ENCODE measurements at regions not wholly inside any gene's neighbourhood (a gene's known extent, or its start where the extent isn't known, plus 50 kb on each side); places are given as distances from the start of the nearest gene placed in this dataset.

DNA sequence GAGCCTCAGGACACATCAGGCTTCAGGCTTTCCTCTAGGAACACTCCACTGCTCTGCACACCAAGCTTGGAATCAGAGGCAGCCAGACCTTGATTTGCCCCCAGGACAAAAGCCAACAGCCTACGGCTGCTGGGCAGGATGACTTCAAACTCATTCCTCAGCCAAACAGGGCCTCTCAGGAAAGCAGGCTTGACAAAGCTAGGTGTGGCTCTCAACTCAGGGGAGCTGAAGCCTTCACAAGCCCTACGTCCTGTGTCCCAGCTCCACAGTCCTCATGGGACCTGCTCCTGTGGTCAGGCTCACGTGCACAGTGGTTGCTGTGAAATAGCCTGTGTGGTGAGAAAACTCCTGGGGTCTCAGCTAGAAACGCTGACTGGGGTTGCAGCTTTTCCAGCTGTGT, 398.9 kb upstream of the ZNF507 start:
- no peak for DNase-seq (ENCODE audit: low read depth)

DNA sequence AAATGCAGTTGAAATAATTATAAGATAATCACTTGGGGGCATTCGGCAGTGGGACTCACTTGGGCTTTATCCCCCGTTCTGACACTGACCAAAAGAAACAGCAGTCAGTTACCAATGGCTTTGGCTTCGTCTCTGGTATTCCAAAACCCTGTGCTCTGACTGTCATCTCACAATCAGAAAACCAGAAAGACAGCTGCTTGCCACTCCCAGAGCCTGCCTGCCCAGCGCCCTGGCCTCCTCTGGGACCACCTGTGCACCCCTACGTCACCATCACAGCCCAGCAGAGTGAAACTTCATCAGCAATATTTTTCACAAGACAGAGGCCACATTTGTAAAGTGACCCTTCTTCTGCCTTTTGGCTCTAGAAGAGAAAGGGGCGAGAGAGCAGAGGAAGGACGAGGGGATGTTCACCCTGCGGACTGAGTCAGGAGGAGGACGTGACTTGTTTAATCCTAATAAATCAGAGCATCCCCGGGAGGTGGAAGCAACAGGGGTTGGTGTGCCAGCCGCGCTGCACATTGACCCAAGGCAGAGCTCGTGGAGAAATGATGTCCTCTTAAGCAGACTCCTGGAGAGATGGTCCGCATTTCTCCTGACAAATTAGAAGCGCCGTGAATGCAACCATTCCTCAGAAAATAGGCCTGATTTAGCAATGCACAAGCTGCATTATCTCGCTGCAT, 397.8 kb upstream of the ZNF507 start:
- no peak for DNase-seq (ENCODE audit: low read depth)

DNA sequence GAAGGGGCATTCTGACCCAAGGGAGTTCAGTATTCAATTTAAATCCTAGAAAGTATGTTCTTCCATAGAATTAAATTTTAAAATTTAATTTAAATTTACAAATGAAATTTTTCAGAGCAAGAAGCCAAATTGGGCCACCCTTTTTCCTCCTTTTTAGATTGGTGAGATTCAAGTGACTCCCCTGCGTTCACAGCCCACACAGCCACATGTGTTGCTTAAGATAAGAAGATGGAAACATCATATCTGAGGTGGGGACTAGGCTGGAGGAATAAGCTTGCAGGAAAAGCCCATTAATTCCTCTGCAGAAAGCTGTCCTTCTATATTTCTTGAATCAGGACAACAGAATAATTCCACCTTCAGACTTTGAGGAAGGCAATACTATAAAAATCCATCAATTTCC, 392.7 kb upstream of the ZNF507 start:
- no peak for DNase-seq (ENCODE audit: low read depth)

DNA sequence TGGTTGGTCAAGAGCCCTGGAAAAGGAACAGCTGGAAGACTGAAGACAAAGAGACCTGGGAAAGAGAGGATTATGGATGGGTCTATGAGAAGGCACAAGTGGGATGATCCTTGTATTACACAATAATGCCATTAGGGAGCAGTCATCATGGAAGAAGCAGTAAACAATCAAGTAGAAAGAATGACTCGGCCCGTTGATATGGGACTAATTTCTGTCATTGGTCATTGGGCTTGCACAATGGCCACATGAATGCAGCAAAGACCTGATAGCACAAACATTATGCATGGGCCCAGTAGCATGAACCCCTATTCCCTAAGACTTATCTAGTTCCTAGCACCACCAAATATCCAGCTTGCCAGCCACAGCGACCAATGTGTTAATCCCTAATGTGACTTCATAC, 390.3 kb upstream of the ZNF507 start:
- DNase-seq (ENCODE audit: low read depth), result no peak

DNA sequence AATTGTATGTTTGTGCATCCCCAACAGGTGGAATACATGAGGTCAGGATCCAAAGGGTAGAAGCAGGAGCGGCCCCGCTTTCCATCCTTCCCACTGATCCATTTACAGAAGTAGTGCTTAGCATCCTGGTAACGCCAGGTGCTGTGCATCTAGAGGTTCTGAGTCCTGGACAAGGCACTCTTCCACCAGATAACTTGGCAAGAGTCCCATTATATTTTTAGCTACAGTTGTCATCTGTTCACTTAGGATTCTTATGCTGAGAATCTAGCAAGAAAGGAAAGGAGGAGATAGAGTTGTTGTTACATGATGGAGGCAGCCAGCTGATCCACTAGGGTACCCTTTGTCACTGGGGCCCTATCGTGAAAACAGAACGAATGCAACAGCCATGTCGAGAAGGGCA, 389.5 kb upstream of the ZNF507 start:
- DNase-seq (ENCODE audit: low read depth), result no peak

DNA sequence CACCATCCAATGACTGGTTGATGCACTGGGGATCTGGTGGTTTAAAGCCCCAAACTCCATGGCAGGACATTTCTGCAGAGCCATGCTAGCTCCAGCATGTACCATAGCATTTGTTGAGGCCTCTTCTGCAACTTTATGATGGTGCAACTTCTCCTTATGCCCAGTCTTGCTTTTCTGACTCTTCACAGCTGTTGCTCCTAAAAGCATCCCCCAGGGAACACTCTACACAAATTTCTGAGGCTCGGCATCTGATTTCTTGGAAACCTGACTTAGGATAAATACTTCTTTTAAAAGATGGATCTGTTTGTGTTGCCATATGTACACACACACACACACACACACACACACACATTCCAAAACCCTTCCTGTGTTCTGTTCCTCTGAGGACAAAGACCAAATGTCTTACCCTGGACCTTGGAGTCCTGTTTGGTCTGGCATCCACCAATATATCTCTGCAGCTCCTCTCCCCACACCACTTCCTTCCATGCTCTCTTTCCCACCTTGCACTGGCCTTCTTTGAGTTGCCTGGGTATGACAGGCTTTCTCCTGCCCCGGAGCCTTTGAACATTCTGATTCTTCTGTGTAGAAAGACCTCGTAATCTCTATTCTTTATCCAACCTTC, 388.5 kb upstream of the ZNF507 start:
- no peak for DNase-seq (ENCODE audit: low read depth)

DNA sequence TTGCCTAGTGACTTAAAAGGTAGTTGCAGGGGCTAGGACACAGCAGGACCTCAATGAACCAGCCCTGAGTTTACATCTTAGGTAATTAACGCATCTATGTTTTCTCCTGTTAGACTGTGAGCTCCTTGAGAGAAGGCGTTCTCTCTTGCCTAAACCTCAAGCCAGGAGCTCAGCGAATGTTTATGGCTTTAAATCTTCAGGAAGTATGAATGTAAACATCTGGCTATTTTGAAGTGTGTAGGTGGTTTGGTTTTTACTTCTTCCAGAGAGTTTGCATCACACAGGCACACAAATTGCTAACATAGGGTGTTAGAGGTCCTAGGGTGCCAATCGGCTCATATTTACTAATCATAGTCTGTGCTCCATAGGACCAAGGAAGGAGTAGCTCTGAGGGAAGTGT, 387.7 kb upstream of the ZNF507 start:
- DNase-seq (ENCODE audit: low read depth), result no peak

DNA sequence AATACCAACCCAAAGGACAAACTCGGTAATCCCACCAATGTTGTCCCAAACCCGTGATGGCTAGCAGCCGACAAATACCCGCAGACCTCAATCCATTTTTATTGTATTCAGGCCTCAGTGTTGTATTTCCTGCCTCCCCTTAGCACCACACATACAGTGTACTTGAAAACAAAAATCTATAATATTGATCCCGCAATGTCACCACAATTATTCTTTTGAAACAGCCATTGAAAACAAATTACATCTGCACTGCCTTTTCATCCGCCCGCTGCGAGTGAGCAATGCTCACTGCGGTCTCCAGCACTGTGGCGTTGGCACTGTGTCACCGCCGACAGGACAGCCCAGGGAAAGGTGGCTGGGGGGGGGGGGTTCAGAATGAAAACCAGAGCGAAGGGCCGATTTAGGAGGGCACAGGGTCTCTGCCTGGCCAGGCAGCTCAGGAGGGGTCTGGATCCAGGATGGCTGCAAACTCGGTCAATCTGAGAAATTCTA, 385.8 kb upstream of the ZNF507 start:
- no peak for DNase-seq (ENCODE audit: low read depth)

DNA sequence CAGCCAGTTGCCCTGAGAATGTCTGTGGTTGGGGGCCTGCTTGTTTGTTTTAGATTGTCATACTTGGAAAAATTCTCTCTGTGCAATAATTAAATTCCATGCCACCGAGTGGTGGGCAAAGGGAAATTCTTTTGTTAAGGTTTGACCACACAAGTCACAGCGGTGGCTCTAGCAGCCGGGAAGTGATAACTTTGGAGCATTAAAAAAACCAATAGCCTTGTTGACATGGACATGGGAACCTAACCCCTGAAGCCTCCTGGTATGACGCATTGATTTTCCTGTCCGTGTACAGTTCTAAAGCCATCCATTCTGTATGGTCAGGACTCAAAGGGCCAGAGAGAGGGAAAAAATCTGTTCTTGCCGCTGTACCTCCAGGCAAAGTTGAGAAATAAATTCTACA, 384.9 kb upstream of the ZNF507 start:
- no peak for DNase-seq (ENCODE audit: low read depth)

DNA sequence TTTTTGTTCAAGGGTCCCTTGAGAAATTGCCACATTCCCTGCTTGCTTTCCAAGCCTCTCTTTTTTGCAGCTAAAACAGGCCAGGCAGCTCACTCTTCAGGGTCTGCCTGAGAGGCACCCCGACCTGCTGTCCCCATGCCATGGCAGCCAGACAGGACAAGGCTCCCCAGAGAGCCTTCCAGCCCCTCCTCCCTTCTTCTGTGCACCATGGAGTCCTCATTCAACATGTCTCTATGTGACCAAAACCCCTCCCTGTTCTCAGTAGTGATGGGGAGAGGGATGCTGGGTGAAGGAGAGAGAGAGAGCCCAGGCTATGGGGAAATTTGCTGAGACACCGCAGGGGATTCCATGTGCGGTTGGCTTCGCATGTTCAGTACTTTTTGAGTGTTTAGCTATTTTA, 384.2 kb upstream of the ZNF507 start:
- no peak for DNase-seq (ENCODE audit: low read depth)

DNA sequence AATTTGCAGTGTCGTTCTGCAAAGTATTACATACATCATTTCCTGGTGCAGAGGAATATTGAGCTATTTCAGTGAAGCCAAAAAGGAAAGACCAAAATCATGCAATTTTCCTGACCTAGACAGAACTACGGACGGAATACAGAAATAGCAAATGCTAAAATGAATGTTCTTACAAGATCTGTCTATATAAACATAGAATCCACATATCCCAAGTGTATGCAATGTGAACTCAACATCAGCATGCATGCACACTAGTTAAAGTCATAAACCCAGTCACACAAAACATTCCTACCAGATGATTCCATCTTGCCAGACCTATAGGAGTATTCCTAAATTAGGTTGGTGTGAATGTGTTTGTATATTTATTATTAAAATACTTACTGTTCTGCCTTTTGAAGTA, 383.7 kb upstream of the ZNF507 start:
- no peak for DNase-seq (ENCODE audit: low read depth)

DNA sequence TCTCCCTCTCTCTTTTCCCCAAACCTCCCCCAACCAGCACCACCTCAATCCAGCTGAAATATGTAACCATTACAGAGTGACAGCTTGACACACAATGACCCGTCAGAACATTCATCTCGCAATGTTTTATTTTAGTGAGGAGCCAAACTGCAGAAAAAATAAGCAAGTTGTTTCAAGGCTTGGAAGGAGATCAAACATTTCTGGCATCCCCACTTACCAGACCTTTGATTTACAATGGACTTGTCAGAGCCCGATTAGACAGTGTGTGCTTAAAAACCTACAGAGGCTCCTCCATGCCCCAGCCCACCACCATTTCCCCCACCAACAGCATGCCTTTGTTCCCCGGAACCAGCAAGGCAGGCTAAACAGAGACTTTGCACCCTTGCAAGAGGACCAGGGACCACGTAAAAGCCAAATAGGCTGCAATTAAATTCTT, 382.8 kb upstream of the ZNF507 start:
- DNase-seq (ENCODE audit: low read depth), result no peak

DNA sequence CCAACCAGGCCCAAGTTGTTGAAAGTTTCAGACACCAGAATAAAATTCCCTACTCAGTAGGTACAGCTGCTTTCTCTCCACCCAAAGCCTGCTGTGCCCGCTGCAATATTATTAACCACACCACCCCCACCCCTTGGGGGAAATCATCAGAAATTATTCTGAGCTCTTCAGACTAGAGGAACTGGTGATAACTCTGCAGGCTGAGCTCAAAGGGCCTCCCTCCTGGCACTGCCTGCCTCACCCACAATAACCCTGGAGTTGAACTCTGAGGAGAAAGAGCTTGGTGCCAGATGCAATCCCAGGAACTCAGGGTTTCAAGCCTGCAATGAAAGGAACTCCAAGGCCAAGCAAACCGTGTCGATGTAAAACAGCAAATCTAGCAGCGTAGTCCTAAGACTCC, 381.7 kb upstream of the ZNF507 start:
- no peak for DNase-seq (ENCODE audit: low read depth)

DNA sequence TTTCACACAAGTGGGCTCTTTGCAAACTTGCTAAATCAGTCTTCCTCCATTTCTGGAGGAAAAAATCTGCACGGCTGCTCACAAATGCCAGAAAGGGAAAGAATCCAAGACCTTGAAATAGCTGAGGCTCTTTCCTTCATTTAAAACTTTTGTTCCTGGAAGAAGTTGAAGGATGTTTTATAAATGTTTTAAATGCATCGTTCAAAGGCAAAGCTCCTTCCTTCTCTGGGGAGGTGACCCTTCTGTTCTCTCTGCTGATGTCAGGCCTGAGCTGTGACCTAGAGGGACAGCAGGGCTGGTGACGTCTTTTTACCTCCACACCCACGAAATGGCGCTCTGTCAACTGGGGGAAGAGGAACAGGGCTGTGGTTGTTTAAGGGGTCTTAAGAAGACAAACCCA, 376.4 kb upstream of the ZNF507 start:
- DNase-seq (ENCODE audit: low read depth), result no peak

DNA sequence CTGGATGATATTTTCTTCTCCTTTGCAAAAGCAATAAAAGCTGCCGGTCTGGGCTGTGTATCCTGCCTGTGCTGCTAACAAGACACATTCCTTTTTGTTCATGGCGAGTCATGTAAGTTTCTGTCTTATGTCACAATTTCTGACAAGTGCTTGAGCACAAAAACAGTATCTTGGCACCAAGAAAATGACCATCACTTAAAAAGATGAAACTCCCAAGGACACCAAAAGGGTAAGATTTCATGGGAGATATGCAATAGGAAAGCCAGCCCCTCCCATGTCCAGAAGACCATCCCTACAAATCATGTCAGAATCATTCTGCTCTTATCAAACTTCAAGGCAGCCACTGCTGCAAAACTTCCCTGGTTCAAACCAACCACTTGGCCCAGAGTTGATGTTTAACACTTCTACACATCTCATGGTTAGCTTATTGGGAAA, 375.4 kb upstream of the ZNF507 start:
- no peak for DNase-seq (ENCODE audit: low read depth)

DNA sequence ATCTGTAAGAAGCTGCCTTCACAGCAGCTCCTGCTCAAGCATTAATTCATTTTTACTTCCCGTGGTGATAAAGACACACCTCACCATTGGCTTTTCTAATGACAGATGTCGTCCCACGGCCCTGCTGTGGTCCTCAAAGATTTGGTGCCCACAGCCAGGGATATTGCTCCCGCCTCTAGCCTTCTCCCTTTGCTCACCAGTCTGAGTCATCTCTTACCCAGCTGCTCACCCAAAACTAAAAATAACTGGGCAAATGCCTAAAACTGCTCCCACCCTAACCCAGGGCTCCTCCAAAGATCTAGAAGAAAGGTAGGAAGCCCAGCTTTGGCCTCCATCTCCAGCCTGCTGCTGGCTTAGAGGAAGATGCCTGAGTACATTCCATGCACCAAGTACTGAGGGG, 371.1 kb upstream of the ZNF507 start:
- no peak for DNase-seq (ENCODE audit: low read depth)

DNA sequence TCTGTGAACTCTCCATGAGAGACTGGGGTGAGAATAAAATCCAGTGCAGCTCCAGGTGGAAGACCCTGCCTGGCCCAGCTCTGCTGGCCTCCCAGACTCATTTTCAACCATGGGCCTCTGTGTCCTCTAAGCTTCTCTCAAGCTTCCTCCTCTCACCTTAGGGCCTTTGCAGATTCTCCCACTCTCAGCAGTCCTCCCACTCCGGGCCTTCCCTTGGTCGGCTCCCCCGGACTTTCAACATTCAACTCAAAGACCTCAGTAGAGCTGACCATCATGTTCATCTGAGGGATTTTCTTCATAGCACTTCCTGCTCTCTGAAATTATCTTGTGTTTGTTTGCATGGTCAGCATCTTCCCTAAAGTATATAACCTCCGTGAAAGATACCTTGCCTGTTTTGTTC, 370.5 kb upstream of the ZNF507 start:
- no peak for DNase-seq (ENCODE audit: low read depth)

DNA sequence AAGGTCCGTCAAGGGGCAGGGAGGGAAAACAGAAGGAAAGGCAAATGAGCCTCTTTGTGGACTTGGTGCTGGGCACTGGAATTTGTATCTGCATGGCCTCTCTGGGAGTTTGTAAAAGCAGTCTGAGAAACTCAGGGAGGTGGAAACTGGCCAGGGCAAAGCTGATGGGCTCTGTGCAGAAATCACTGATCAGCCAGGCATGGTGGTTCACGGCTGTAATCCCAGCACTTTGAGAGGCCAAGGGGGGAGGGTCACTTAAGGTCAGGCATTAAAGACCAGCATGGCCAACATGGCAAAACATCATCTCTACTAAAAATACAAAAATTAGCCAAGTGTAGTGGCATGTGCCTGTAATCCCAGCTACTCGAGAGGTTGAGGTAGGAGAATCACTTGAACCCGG, 369.9 kb upstream of the ZNF507 start:
- no peak for DNase-seq (ENCODE audit: low read depth)

DNA sequence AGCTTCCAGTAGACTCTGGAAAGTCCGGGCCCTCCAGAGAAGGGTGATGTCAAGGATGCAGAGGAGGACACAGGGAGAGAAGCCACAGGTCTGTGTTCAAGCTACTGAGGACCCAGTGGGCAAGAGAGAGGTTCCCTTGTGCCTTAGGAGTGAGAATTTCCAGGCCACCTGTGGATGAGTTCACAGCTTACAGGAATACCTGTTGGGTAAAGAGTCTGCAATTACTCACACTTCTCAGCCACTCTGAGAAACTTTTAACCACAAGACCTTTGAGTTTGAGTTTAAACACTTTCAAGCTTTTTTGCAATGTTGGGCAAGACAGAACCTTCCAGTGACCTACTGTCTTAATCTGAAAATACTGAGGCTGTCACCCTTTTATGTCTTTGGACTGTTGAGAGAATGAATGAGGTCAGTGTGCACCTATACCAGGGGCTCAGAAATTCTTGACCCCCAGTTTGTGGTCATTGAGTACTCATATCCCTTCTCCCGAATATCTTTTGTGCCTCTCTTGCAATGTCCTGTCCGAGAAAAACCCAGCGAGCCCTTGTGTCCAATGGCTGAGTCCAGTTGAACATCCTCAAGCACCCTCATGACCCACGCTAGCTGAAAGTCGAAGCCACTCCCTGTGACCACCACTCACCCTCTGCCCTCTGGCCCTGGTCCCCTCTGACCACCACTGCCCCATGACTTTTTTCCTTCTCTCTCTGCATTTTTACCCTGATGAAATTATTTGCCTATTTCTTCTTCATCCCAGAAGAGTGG, 368.5 kb upstream of the ZNF507 start:
- DNase-seq (ENCODE audit: low read depth), result no peak

DNA sequence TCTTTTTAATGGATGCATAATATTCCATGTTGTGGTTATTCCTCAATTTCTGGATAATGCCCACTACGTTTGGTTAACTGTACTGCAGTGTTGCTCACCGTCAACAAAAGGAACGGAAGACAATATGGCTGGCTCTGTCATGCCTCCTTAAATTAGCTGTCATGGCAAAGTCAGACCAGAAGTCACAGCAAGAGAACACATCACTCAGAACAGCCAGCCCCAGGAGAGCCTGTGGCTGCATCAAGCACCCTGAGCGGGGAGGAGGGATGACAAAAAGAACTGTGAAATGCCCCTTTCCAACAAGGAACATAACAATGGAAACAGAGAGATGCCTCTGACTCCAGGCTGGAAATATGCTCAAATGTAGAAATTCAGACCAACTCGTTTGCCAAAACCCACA, 366.0 kb upstream of the ZNF507 start:
- no peak for DNase-seq (ENCODE audit: low read depth)

DNA sequence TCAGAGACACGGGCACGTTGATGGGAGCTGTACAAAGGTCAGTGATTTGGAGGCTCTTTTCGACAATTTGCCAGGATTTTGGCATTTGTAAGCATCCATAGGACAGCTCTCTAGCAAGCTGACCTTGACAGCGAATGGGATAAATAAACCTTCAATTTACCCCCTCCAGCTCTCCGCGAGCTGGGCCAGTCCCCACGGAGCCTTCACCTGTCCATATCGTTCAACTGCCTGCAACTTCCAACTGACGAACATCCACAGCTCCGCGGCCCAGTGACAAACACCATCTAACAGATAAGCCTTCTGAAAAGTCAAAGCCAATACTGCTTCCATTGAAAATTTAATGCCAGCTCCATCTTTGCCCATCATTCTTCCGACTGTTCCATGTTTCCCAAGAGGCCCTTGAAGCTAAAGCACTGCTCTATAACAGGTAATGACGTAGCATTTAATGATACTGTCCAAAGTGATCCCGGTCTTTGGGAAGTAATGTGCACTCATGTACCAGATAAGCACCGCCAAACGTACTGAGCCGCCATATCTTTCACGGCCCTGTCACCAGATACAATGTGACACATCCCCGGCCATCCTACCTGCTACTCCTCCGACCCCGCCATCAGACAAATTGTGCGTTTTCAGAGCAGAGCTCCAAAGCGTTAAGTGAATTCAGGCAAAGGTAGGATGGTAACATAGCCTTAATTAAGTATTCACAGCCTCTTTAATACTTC, 365.3 kb upstream of the ZNF507 start:
- DNase-seq (ENCODE audit: low read depth), result no peak

DNA sequence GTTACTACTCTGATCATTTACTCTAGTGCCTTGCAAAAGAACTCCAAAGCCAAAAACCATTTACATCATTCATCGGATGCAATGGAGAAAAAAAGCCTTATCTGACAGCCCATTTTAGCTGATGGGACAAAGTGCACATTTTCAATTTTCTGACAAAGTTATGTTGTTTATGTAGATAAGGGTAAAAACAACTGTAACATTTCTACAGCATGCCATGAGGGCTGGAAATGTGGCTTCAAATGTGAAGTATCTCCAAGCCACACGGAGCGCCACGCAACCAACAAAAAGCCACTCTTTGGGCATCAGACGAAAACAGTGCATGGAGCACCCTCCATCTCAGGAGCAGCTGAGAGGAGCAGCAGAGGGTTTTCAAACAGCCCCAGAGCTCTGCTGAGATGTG, 364.6 kb upstream of the ZNF507 start:
- DNase-seq (ENCODE audit: low read depth), result no peak

DNA sequence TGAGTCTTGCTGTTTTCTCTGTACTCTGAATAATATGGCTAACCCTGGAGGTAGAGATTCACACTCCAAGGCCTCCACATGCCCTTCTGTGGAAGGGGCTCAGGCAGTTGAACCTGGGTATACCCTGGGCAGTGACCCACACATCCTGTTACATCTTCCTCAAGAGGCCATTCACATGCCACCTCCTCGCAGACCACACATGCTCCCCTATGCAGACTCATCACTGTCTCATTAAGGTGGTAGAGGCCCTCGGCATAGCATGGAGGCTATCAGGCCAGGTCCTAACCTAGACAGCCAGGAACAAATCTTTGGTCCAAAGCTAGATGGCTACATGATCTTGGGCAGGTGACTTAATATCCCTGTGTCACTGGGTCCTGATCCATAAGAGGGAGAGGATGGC, 363.9 kb upstream of the ZNF507 start:
- no peak for DNase-seq (ENCODE audit: low read depth)

Data from ELR (cell line).